CD1c-positive myeloid dendritic cell (primary cell): ENCODE measurements at regions not wholly inside any gene's neighbourhood (a gene's known extent, or its start where the extent isn't known, plus 50 kb on each side); places are given as distances from the start of the nearest gene placed in this dataset.
"Not testable (repeated sequence)": the region's sequence is repeated elsewhere in the genome, so short reads cannot be mapped to it uniquely, and the experiment has no call there.

Source experiments
- DNase-seq: peaks from one replicate; pipeline ENCODE4 v3.0.0-alpha.2; 2016; ENCODE audit errors: extremely low spot score

DNA sequence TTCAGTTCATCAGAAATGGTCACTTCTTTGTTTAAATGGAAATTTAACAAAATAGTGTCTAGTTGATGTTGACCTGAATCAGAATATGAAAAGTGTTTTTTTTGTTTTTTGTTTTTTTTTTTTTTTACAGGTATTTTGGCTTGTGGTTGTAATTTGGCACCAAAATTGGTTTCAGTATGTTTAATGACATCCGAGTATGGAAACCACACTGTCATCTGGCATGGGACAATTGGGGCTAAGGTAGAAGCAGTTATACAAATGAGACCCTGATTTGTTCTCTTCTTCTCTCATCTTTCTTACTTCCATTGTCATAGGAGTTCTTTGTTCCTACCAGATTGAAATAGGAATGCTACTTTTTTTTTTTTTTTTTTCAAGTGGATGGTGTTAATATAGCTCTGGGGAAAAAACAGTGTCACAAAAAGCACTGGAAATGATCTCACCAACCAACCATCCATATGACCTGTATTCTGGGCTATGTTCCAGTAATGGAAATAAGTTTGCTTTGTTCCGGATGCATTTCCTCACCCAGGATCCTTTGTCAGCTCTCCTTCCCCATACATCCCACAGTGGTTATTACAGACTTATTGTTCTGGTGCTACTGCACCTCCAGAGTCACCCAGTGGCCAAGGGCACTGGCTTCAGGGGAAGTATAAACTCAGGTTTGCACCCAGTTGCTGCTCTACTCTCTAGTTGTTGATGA lies 95.8 kb downstream of the ATXN3L start:
- no peak for DNase-seq

DNA sequence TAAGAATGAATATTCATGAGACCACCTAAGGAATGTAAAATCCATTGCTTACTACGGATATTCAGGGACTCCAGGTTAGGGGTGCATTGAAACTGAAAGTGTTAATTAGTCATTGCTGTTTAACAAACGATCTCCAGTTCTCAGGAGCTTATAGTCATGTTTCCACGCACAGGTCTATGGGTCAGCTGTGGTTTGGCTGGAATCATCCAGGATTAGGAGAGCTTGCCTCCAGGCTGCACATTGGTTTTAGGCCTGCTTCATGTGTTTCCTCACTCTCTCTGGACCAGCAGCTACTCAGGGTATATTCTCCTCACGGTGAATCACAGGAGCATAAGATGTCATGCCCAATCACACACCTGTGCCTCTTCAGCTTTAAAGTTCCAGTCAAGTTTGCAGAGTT lies 98.9 kb downstream of the ATXN3L start:
- DNase-seq, result no peak

DNA sequence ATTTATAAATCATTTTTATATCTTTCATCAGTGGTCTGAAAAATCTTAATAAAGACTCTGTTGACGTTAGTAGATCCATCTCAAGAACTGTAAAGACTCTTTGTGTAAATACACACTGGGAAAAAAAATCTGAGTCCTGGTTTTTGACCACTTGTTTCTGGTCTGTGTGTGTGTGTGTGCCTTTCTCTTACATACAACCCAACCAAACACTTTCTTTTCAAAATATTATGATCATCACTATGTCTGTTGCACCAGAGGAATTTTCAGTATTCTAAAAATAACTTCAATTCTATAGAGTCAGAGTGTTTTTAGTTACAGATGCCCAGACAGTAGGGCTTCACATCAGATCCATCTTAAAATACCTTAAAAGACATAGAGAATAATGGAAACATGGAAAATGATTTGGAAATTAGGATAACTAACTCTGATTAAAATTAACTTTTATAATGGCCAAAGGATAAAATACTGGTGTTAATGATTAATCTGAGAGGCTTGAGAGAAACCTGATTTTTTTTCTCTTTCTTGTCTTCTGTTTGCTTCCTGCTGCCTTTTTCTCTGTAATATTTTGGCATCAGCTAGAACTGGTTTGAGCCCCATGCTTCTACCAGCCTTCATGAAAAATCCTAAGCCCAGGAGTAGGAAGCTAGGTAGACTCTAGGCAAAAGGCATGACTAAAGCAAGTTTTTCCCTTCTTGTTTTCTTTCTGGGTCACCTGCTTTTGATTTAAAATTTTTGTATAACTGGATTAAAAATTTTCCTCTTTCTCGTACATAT lies 99.7 kb downstream of the ATXN3L start:
- no peak for DNase-seq

DNA sequence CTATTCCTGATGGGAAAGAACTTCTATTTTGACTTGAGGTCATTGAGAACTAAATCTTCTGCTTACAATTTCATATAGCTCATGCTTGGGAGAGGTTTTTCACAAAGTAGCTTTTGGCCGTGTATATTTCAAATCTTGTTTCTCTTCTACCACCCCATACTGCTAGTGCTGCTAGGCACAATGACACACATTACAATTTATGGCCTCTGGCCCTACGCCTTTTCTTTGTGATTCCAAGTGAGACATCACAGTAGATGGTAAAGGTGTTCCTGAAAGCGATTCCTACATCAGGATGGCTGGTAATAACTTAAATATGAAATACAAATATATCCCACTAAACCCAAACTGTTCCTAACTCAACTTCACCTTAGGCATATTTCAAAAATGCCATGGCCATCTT lies 101.1 kb downstream of the ATXN3L start:
- no peak for DNase-seq

DNA sequence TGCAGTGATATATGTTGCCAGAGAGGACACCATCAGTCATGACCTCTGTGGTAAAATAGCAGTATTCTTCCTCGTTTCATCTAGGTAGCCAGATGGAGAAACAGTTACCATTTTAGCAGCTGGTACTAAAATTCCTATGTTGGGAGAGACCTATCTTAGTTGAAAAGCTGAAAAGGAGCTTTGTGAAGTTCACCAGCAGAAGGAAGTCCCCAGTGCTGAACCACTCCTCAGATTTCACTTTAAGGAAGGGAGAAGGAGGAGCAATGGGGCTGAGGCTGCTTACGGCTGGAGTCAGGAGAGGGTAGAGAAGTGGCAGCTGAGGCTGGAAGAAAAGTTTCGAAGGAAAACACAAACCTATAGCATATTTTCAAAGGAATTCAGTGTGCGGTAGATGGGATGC lies 103.7 kb downstream of the ATXN3L start:
- DNase-seq, result no peak

DNA sequence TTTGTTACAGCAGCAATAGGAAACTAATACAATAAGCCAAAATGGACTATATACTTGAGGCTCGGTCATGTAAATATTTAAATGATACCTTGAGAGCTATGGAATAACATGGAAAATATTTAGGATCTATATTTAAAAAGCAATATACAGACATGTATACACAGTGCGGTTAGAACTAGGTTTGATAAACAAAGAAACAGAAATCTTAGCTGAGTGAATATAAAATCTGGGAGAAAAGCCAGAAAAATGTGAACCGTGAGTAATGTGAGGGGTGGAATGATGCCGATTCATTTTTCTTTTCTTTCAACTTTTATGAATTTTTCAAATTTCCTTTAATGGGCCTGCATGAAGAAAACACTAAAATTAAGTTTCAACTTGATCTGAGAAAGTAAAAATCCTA lies 104.1 kb downstream of the ATXN3L start:
- DNase-seq, result no peak

DNA sequence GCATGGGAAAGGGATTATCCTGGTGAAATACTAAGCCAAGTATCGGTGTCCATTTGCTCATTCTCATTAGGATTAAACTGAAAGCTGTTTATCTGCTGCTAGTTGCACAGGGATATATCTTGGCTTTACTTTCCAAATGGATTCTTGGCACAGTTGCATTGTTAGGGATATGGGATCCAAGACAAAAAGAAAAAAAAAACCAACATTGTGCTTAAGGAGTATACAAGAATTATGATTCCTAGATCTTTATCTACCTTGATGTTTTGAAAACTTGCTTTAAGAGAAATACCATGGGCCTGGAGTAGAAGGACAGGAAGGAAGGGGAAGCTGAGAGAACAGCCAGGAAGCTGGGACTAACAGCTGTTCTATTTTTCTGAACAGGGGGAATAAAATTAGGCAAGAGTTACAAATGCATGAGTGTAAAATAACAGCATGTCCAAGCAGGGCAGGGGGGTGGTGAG lies 107.6 kb downstream of the ATXN3L start:
- DNase-seq, result no peak

DNA sequence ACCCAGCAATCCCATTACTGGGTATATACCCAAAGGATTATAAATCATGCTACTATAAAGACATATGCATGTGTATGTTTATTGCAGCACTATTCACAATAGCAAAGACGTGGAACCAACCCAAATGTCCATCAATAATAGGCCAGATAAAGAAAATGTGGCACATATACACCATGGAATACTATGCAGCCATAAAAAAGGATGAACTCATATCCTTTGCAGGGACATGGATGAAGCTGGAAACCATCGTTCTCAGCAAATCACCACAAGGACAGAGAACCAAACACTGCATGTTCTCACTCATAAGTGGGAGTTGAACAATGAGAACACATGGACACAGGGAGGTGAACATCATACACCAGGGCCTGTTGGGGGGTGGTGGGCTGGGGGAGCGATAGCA lies 109.7 kb downstream of the ATXN3L start:
- not testable (repeated sequence) for DNase-seq

DNA sequence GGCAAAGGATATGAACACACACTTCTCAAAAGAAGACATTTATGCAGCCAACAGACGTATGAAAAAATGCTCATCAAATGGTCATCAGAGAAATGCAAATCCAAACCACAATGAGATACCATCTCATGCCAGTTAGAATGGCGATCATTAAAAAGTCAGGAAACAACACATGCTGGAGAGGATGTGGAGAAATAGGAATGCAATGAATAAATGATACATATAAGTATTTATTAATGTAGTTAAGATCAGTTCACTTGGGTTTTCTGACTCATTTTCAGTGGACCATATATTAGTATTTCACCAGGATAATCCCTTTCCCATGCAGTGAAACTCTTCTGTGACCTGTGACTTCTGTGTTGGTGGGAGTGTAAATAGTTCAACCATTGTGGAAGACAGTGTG lies 110.1 kb downstream of the ATXN3L start:
- not testable (repeated sequence) for DNase-seq

DNA sequence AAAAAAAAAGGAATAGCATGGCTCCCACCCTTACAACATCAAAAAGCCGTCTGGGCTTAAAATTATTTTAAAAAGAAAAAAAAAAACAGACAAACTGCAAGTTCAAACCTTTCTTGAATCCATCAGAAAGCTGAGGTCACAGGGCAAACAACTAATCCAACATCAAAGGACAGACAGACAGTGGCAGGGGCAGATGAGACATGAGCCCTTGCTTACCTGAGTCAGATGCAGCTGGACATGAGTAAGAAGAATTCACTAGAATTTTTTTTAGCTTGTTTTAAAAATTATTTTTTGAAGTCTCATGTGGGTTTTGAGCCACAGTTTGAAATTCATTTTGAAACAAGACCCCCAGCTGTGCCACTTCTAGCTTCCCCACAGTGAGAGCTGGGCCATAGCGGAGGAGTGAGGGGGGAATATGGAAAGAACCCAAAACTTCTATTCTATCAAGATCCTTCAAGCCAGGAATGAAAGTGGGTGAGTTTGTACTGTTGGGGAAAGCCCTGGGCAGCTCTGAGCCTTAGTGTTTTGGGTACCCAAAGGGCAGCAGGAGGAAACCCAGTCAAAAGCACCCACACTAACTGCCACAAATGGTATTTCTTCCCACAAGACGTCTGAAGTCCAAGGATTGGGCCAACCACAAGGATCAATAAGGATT lies 111.4 kb downstream of the ATXN3L start:
- DNase-seq, result no peak

DNA sequence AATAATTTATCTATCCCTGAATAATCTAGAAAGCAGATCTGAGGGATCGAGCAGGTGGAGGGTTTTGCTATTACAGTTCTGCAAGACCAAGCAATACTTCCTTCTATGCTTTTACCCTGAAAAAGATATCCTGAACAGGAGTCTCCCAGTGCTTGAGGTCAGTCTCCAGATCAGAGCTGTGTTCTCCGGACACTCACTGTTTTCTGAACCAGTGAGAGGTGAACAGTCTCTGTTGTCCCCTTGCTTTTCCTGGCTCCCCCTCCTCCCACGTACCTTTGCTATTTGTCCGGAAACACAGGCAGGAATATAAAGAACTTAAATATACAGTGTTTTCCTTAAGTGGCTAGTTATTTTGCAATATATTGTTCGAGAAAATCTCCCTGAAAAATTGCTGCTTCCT lies 116.6 kb downstream of the ATXN3L start:
- DNase-seq, result no peak

DNA sequence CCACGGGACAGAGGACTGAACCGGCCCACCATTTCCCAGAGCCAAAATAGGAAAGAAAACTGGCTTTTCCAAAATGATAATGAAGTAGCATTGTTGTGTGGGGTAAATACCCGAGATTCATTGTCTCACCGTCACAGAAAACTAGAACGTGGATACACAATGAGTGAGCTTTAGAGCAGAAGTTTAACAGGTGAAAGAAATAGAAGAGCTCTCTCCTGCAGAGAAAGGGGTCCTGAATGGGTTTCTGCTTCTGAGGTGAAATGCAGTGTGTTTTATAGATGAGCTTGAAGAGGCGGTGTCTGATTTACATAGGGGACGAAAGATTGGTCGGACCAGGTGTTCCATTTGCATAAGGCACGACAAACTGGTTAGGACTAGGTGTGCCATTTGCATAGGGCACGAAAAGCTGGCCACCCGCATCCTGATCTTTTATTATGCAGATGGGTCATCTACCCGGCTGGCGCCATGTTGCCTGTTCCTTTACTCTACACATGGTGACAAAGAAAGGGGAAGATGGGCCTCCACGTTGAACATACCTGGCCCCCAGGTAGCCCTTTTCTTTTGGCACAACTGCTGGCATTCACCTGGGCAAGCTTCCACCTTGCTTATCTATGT lies 118.1 kb downstream of the ATXN3L start:
- DNase-seq, result no peak

DNA sequence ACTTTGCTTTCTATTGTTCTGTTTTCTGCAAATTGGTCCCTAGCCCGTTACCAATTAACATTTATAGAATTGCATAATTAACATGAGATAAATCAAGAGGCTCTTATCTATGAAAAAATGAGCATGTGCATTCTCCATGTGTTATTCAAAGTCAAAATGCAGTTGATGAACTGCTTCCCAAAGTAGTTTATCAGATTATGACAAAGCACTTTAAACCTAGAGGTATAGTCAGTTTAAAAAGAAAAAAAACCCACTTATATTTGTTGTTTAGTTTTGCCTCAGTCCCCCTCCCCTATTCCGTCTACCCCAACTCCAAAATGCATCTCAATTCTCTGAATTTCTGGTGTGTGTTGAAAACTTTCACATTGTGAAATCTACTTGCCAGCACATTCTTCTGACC lies 119.5 kb downstream of the ATXN3L start:
- no peak for DNase-seq

DNA sequence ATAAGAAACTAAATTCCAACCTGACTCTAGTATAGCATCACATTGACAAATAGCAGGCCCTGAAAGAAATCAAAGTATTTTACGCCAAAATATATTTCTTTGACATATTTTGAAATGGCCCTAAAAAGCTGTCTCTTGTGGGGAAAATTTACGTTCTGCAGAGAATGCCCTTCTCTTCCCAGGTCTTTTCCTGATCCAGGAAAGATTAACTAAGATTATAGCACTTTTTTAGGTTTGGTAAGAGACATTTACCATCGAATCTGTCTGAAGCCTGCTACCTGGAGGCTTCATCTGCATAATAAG lies 121.1 kb downstream of the ATXN3L start:
- no peak for DNase-seq

DNA sequence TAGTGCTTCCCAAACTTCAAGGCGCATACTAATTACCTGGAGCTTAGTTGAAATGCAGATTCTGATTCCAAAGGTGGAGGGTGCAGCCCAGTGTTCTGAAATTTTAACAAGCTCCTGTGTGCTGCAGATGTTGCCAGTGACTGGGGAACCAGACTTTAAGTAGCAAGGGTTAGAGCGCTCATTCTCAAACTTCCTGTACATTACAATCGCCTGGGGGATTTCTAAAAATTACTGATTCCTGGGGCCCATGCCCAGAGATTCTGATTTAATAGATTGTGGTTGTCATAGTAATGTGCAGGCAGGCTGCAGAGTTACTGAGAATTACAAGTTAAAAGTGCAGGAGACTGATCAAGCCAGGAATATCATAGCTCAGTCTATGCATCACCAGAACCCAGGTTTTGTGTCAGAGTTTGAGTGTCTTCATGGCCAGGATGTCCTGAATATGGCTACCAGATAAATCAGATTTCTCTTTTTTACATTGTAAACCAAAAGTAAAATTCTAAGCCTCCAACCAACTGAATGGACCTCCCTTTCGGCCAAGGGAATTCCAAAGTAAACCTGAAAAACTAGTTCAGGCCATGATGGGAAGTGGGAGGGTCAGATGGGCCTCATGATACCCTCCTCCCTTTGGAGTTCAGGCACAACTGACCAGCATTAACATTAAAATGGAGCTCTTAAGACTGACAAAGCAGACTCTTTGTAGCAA lies 121.6 kb downstream of the ATXN3L start:
- DNase-seq, result no peak

DNA sequence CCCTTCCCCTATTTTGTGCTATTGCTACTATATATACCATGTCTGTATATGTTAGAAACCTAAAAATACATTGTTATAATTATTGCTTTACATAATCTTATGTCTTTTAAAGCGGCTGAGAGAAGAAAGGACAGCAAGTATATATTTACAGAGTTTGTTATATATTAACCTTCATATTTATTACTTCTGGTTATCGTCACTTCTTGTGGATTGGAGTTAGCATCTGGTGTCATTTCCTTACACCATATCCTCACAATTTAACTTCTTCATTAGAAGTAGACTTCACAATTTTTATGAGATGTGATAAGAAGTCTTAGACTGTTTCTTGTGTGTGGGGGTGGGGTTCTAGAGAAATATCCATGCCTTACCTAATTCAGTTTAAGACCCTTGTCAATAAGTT lies 123.1 kb downstream of the ATXN3L start:
- DNase-seq, result no peak

DNA sequence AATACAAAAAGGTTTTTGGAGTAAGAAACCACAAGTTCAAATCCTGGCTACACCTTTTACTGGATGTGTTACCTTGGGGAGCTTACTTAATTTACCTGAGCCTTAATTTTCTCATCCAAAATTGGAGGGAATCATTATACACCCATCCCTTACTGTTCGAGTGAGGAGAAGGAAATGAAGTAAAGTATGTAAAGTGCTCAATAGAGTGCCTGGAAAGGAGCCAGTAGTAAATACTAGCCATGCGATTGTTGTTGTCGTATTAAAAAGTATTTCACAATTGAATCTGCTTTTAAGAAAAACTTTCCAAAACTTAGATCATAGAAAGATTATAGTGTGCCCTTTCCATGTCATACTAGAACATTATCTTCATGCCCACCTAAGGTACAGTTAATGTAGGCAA lies 124.5 kb downstream of the ATXN3L start:
- DNase-seq, result no peak

DNA sequence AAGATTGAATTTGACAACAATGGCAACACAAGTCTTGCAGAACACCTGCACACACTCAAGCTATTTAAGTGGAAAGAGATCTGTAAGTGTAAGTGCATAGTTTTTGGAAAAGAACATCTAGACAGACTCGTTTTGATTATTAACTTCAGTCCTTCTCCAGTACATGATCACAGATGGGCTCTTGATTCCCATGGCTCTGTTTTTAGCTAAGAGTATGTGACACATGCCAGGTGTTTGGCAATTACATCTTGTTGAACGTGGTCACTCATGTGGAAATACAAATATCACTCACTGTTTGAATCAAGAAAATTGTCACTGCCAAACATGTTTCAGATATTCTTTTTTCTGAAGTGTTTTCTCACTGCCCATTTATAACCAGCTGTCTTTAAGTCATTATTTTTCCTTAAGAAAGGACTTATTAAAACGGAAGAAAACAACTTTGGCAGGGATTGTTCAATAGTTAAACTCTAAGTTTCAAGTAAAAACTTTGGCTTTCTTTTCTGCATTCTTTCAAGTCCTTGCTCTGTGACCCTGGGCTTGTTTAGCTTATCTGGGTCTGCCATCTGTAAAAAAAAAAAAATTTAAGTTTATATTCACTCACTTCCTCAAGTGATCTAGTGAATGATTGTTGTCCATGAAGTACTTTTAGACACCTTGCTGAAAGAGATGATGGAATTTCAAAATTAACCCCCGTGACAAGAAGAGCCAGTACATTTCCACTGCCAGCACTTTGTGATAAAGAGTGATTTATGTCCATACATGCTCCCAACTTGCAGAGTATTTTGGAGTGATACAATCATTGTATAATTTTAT lies 125.4 kb downstream of the ATXN3L start:
- no peak for DNase-seq

DNA sequence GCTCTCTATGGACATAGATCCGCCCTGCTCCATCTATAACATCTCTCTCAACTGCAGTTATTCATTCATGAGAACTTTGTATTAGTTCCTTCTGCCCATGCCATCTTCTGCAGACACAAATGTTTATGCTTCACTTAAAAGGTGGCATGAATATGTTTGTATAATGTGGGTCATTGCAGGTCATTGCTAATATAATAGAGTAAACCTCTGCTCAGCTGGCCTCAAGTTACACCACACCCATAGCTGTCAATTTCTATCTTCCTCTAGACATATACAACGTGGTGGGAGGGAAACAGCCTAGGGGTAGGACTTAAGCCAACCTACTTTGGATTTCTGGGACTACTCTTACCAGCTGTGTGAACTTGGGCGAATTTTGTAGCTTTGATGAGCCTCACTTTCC lies 129.8 kb downstream of the ATXN3L start:
- DNase-seq, result no peak

DNA sequence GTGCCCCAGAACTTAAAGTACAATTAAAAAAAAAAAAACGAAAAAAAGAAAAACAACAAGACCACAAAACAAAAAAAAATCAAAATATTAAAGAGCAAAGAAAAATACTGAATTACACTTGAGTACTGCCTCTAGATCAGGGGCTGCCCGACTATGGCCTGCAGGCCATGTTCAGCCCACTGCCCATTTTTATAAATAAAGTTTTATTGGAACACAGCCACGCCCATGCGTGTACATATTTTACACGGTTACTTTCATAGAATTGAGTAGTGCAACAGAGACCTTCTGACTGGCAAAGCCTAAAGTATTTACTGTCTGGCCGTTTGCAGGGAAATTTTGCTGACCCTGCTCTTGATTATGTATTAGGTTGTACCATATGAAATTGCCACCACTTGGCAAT lies 130.5 kb downstream of the ATXN3L start:
- DNase-seq, result no peak

DNA sequence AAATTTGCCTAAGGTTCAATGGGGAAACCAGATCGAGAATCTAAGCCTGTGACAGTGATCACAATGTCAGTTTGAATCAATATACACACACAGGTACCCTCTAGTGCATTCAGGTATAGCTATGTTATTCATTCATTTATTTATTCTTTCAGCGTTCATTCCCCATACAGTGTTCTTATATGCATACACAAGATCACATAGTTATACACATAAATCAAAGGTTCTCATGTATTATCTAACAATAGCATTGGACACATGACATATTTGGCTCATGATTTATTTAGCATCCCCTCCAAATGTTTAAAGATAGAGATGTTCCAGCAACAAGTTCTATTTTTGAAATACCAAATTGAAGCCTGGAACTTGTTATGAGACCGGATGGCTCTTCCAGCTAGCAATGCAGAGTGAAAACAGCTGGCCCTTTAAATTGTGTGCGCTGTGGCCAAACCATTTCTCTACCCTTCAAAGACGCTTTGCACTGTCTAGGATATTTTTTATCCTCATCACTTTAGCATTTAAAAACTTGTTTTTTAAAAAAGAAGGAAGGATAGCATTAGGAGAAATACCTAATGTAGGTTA lies 131.0 kb downstream of the ATXN3L start:
- no peak for DNase-seq
